PFSK-1 (cell line): ENCODE measurements at regions not wholly inside any gene's neighbourhood (a gene's known extent, or its start where the extent isn't known, plus 50 kb on each side); places are given as distances from the start of the nearest gene placed in this dataset.

ENCODE experiments used
- FOXP2 ChIP-seq: optimal IDR thresholded peaks from 2 replicates; pipeline ENCODE3; 2011; ENCODE audit warnings: borderline replicate concordance, control low read depth, inconsistent platforms; ENCODE audit not compliant: insufficient read depth; ENCODE audit errors: extremely low read length, extremely low read depth
- REST ChIP-seq, 2 experiments: IDR thresholded peaks; 2 replicates each; pipeline versions ENCODE4 v1.6.1 to v1.8.0; 2011 to 2012; ENCODE audit warnings: low read depth in 2 of 2, low read length in 2 of 2, control low read depth in 1 of 2, inconsistent platforms in 1 of 2, mild to moderate bottlenecking in 1 of 2, moderate library complexity in 1 of 2; ENCODE audit not compliant: insufficient read depth in 1 of 2
- SIN3A ChIP-seq: IDR thresholded peaks from 2 replicates; pipeline ENCODE4 v1.6.1; 2012; ENCODE audit warnings: mild to moderate bottlenecking, low read length, moderate library complexity, borderline replicate concordance; ENCODE audit not compliant: insufficient read depth
- TAF1 ChIP-seq: IDR thresholded peaks from 2 replicates; pipeline ENCODE4 v1.6.1; 2012; ENCODE audit warnings: low read length, control low read depth, borderline replicate concordance; ENCODE audit not compliant: insufficient read depth

GRCh38 chr3:102672305-102672704 is 237.5 kb downstream of the ZPLD1 start:
- no peak for TF ChIP-seq TAF1
- no peak for TF ChIP-seq SIN3A
- TF ChIP-seq REST (IDR thresholded peaks at IDR 0.05; ENCODE audit: insufficient read depth in 1 of 2, low read depth in 2 of 2, low read length in 2 of 2): no peak
- no peak for TF ChIP-seq FOXP2
